ENCODE measurements at regions not wholly inside any gene's neighbourhood (a gene's known extent, or its start where the extent isn't known, plus 50 kb on each side); places are given as distances from the start of the nearest gene placed in this dataset.

DNA sequence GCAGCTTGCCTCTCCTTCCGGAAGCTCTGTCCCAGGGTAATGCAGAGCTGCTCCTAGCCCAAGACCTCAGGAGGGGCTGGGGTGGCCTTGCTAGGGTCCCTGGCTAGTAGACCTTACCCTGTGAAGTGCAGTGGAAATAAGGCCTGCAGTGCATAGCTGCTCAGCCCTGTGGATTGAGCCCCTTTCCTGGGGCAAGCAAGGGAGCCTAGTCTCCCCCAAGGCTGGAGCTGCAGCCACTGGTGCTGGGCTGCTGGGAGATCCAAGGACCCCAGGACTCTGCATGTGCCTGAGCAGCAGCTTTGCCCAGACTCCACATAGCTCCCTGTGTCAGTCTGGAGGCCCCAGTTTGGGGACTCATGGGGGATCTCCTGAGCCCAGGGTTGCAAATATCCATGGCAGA lies 57.9 kb downstream of the FANCF start:
- CTCF ChIA-PET: no interaction called here
- TF ChIP-seq CTBP1 (IDR thresholded peaks at IDR 0.05; ENCODE audit: borderline replicate concordance) (no peak), ELF4 (IDR thresholded peaks at IDR 0.05) (no peak), SP1 (IDR thresholded peaks at IDR 0.05) (no peak), FOXM1 (IDR thresholded peaks at IDR 0.05; ENCODE audit: borderline replicate concordance) (no peak), ARNT (IDR thresholded peaks at IDR 0.05) (no peak), FOXK2 (IDR thresholded peaks at IDR 0.05) (no peak), TARDBP (IDR thresholded peaks at IDR 0.05) (no peak), L3MBTL2 (conservative IDR thresholded peaks at IDR 0.05) (no peak), FOXA1 (IDR thresholded peaks at IDR 0.05) (no peak), LEF1 (IDR thresholded peaks at IDR 0.05; ENCODE audit: borderline replicate concordance) (no peak), SUZ12 (IDR thresholded peaks at IDR 0.05) (no peak), HDGF (IDR thresholded peaks at IDR 0.05; ENCODE audit: borderline replicate concordance) (no peak)
- TF ChIP-seq, protein P1, sequence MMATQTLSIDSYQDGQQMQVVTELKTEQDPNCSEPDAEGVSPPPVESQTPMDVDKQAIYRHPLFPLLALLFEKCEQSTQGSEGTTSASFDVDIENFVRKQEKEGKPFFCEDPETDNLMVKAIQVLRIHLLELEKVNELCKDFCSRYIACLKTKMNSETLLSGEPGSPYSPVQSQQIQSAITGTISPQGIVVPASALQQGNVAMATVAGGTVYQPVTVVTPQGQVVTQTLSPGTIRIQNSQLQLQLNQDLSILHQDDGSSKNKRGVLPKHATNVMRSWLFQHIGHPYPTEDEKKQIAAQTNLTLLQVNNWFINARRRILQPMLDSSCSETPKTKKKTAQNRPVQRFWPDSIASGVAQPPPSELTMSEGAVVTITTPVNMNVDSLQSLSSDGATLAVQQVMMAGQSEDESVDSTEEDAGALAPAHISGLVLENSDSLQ (IDR thresholded peaks at IDR 0.05): no peak
- POLR2A ChIA-PET: no interaction called here
- no peak for DNase-seq (ENCODE audit: extremely low spot score)

DNA sequence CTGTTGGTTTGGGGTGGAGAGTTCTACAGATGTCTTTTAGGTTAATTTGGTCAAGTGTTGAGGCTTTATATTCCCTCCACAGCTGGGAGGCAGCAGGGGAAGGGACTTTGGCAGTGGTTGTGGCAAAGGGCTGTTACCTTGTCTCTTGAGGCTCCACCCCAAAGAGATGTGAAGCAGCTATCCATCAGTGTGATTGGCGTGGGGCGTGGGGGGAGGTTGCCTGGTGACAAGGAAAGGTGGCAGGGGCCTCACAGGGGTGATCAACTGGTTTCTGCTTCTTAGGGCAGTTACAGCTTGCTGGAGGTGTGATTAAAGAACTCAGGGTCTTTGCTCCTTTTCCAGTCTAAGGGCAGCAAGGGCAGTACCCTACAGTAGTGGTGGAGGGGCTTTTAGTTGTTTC lies 59.3 kb downstream of the FANCF start:
- CTCF ChIA-PET: no interaction called here
- no peak for TF ChIP-seq NFRKB (IDR thresholded peaks at IDR 0.05)
- no peak for TF ChIP-seq FOXK2 (IDR thresholded peaks at IDR 0.05)
- no peak for TF ChIP-seq FOXA1 (IDR thresholded peaks at IDR 0.05)
- POLR2A ChIA-PET: no interaction called here
- no peak for DNase-seq (ENCODE audit: extremely low spot score)

DNA sequence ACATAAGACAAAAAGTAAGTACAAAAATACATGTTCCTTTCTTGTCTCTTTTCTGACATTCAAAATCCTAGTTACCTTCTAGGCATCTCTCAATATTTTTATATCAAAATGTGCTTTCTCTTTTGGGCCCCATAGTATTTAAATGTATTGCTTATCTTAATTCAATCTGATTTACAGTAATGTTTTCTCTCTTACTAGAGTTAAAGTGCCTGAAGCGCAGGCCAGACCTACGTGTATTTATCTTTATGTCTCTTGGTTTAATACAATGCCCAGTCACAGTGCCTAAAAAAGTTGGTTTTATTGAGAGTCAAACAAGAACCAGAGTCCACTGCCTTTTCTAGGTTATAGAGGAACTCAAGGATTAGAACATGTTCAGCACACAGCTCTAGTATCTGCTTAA lies 64.3 kb downstream of the FANCF start:
- ChIA-PET POLR2A (no interaction called here), CTCF (no interaction called here)
- TF ChIP-seq L3MBTL2 (conservative IDR thresholded peaks at IDR 0.05) (no peak), LEF1 (IDR thresholded peaks at IDR 0.05; ENCODE audit: borderline replicate concordance) (no peak), FOXM1 (IDR thresholded peaks at IDR 0.05; ENCODE audit: borderline replicate concordance) (no peak), CTBP1 (IDR thresholded peaks at IDR 0.05; ENCODE audit: borderline replicate concordance) (no peak)
- no peak for DNase-seq (ENCODE audit: extremely low spot score)

DNA sequence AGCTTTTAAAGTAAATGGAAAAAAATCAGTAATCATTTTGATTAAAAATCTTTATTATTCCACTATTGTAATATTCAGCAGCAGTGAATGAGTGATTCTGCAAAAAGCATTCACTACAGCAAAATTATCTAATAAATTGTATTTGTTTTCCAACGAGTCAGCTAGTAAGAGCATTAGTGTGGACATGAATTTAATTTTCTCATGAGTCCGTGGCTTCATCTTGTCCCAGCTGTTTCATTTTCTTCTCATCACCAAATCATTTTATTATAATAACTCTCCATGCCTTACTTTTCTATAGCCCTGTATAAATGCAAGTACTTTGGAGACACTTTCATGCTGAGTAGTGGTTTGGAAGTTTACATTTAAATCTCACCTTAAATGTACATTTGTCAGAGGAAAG lies 66.2 kb downstream of the FANCF start:
- ChIA-PET POLR2A (no interaction called here), CTCF (no interaction called here)
- no peak for DNase-seq (ENCODE audit: extremely low spot score)
- TF ChIP-seq FOXA1 (IDR thresholded peaks at IDR 0.05): no peak
- no peak for TF ChIP-seq FOXK2 (IDR thresholded peaks at IDR 0.05)
- no peak for TF ChIP-seq SP1 (IDR thresholded peaks at IDR 0.05)
- TF ChIP-seq CTBP1 (IDR thresholded peaks at IDR 0.05; ENCODE audit: borderline replicate concordance): no peak
- no peak for TF ChIP-seq FOXM1 (IDR thresholded peaks at IDR 0.05; ENCODE audit: borderline replicate concordance)
- TF ChIP-seq ELF4 (IDR thresholded peaks at IDR 0.05): no peak
- no peak for TF ChIP-seq L3MBTL2 (conservative IDR thresholded peaks at IDR 0.05)
- TF ChIP-seq TARDBP (IDR thresholded peaks at IDR 0.05): no peak
- TF ChIP-seq NFRKB (IDR thresholded peaks at IDR 0.05): no peak
- TF ChIP-seq, protein P1 (IDR thresholded peaks at IDR 0.05): no peak

DNA sequence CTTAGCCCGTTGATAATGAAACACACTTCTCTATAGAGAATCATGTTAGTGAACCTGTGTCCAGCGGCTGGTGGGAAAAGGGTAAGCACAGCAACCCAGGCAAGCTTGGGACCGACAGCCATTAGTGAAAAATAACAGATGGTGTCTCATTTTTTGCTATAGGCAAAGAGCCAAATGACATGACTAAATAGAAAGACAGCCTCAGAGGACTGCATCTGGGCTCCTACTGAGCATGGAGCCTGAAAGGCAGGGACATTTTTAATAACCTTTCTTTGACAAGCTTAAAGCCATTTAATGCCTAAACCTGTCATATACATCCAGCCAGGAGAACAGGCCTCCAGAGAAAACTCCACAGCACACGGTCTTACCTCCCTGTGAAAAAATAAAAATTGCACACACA lies 67.0 kb downstream of the FANCF start:
- CTCF ChIA-PET: no interaction called here
- TF ChIP-seq ARNT (IDR thresholded peaks at IDR 0.05): no peak
- no peak for TF ChIP-seq ELF4 (IDR thresholded peaks at IDR 0.05)
- TF ChIP-seq SP1 (IDR thresholded peaks at IDR 0.05): no peak
- TF ChIP-seq HDGF (IDR thresholded peaks at IDR 0.05; ENCODE audit: borderline replicate concordance): no peak
- no peak for TF ChIP-seq SUZ12 (IDR thresholded peaks at IDR 0.05)
- no peak for TF ChIP-seq NFRKB (IDR thresholded peaks at IDR 0.05)
- TF ChIP-seq L3MBTL2 (conservative IDR thresholded peaks at IDR 0.05): no peak
- TF ChIP-seq ZNF384 (IDR thresholded peaks at IDR 0.05): no peak
- TF ChIP-seq, protein P1 (IDR thresholded peaks at IDR 0.05): no peak
- no peak for TF ChIP-seq CTBP1 (IDR thresholded peaks at IDR 0.05; ENCODE audit: borderline replicate concordance)
- TF ChIP-seq BHLHE40 (IDR thresholded peaks at IDR 0.05; ENCODE audit: borderline replicate concordance): no peak
- no peak for TF ChIP-seq FOXA1 (IDR thresholded peaks at IDR 0.05)
- TF ChIP-seq TARDBP (IDR thresholded peaks at IDR 0.05): no peak
- TF ChIP-seq FOXK2 (IDR thresholded peaks at IDR 0.05): no peak
- no peak for TF ChIP-seq FOXM1 (IDR thresholded peaks at IDR 0.05; ENCODE audit: borderline replicate concordance)
- no peak for TF ChIP-seq LEF1 (IDR thresholded peaks at IDR 0.05; ENCODE audit: borderline replicate concordance)
- no peak for DNase-seq (ENCODE audit: extremely low spot score)
- POLR2A ChIA-PET: no interaction called here

DNA sequence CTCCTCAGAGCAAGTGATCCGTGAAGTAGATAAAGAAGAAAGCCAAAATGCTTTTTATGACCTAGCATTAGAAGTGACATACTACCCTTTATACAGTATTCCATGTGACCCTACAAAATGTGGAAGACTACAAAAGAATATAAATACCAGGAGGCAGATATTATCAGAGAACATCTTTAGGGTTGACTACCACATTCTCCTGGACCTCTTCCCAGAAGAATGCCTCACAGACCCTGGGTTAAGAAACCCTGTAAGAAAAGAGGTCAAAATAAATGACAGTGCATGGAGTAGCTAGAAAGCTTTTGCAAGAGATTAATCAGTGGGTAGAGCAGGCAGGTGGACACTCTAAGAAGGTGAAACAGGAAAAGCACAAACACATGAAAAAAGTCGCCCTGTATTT lies 69.2 kb downstream of the FANCF start:
- no peak for TF ChIP-seq FOXK2 (IDR thresholded peaks at IDR 0.05)
- no peak for TF ChIP-seq BHLHE40 (IDR thresholded peaks at IDR 0.05; ENCODE audit: borderline replicate concordance)
- TF ChIP-seq, protein P1 (IDR thresholded peaks at IDR 0.05): no peak
- no peak for TF ChIP-seq NFRKB (IDR thresholded peaks at IDR 0.05)
- no peak for TF ChIP-seq ELF4 (IDR thresholded peaks at IDR 0.05)
- no peak for TF ChIP-seq SUZ12 (IDR thresholded peaks at IDR 0.05)
- no peak for TF ChIP-seq ZNF384 (IDR thresholded peaks at IDR 0.05)
- no peak for TF ChIP-seq ARNT (IDR thresholded peaks at IDR 0.05)
- no peak for TF ChIP-seq SP1 (IDR thresholded peaks at IDR 0.05)
- TF ChIP-seq L3MBTL2 (conservative IDR thresholded peaks at IDR 0.05): no peak
- no peak for TF ChIP-seq LEF1 (IDR thresholded peaks at IDR 0.05; ENCODE audit: borderline replicate concordance)
- TF ChIP-seq HDGF (IDR thresholded peaks at IDR 0.05; ENCODE audit: borderline replicate concordance): no peak
- TF ChIP-seq CTBP1 (IDR thresholded peaks at IDR 0.05; ENCODE audit: borderline replicate concordance): no peak
- ChIA-PET CTCF (interaction anchor here (0.7 kb wide), 1 partner anchor 231 kb away, joined by 3 read pairs; no protein-coding TSS in a partner anchor), POLR2A (no interaction called here)
- DNase-seq (ENCODE audit: extremely low spot score): no peak

Measured in HEK293T (cell line).